NB4 (cell line): ENCODE measurements at regions not wholly inside any gene's neighbourhood (a gene's known extent, or its start where the extent isn't known, plus 50 kb on each side); places are given as distances from the start of the nearest gene placed in this dataset.

Source experiments
- POLR2A ChIP-seq: IDR thresholded peaks from 2 replicates; pipeline ENCODE4 v1.6.1; 2011; ENCODE audit warnings: mild to moderate bottlenecking; ENCODE audit not compliant: insufficient read length; ENCODE audit errors: extremely low read depth
- TF ChIP-seq, protein P1 (sequence below): IDR thresholded peaks from one replicate; pipeline ENCODE4 v1.5.1; 2012; ENCODE audit warnings: low read depth, low read length

DNA sequence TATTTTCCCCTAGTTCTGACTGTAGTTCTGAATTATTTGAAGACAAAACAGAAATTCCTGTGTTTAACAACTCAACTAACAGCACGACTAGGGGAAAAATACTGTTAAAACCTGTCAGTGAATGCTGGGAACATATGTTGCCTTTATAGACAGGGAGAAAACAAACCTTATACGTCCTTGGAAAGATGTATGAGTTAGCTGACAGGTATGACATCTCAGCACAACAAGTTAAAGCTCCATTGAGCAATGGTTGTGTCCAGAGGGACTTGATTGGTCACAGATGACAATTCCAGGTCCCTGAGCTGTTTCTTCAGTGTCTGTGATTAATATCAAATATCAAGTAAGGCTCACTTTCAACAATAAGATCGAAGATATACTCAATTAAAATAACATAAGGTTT is 58.2 kb upstream of the DDIT4L start:
- TF ChIP-seq, protein P1, sequence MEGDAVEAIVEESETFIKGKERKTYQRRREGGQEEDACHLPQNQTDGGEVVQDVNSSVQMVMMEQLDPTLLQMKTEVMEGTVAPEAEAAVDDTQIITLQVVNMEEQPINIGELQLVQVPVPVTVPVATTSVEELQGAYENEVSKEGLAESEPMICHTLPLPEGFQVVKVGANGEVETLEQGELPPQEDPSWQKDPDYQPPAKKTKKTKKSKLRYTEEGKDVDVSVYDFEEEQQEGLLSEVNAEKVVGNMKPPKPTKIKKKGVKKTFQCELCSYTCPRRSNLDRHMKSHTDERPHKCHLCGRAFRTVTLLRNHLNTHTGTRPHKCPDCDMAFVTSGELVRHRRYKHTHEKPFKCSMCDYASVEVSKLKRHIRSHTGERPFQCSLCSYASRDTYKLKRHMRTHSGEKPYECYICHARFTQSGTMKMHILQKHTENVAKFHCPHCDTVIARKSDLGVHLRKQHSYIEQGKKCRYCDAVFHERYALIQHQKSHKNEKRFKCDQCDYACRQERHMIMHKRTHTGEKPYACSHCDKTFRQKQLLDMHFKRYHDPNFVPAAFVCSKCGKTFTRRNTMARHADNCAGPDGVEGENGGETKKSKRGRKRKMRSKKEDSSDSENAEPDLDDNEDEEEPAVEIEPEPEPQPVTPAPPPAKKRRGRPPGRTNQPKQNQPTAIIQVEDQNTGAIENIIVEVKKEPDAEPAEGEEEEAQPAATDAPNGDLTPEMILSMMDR: no peak
- no peak for TF ChIP-seq POLR2A
